Panc1 (cell line): ENCODE measurements at regions not wholly inside any gene's neighbourhood (a gene's known extent, or its start where the extent isn't known, plus 50 kb on each side); places are given as distances from the start of the nearest gene placed in this dataset.

ENCODE experiments used
- ATAC-seq: fragments of 200-7000 bp; cut with Tn5 transposase; 2 replicates; pipeline ENCODE4 v1.9.1; 2020; ENCODE audit warnings: mild to moderate bottlenecking, moderate library complexity
- BruUV-seq: library from RNA; stranded (reverse); fragments of 400-500 nt; replicated peaks from 2 replicates; lab custom pipeline; 2021; lab: Mats Ljungman, UMichigan
- CTCF ChIA-PET: fragments of 300-600 bp; sonication (Branson Sonifier 250); formaldehyde crosslinking; loops from one replicate; lab custom pipeline; 2022; ENCODE audit warnings: antibody characterized with exemption; lab: Charles Lee
- POLR2A ChIA-PET: fragments of 300-600 bp; sonication (Branson Sonifier 250); formaldehyde crosslinking; loops from one replicate; lab custom pipeline; 2022; ENCODE audit warnings: antibody characterized with exemption; lab: Charles Lee
- DNase-seq: peaks from one replicate; pipeline ENCODE4 v3.0.0-alpha.2; 2010; ENCODE audit warnings: low read depth, low spot score
- H3K27ac ChIP-seq: 2 replicates; pipeline ENCODE4 v1.5.1; 2011; ENCODE audit warnings: mild to moderate bottlenecking, low read length, inconsistent platforms
- H3K27me3 ChIP-seq: fragments of 200-500 bp; sonication (Bioruptor generic); 2 replicates; pipeline ENCODE4 v1.6.0; 2014; ENCODE audit warnings: low read length, inconsistent platforms; ENCODE audit not compliant: control insufficient read depth, insufficient read depth
- H3K36me3 ChIP-seq: fragments of 200-500 bp; sonication (Bioruptor generic); 2 replicates; pipeline ENCODE4 v1.5.1; 2014; ENCODE audit warnings: inconsistent platforms, mild to moderate bottlenecking, low read length, moderate library complexity; ENCODE audit not compliant: control insufficient read depth, insufficient read depth
- H3K4me1 ChIP-seq: 2 replicates; pipeline ENCODE4 v1.5.1; 2011; ENCODE audit warnings: inconsistent platforms, mild to moderate bottlenecking, low read length, moderate library complexity; ENCODE audit not compliant: control insufficient read depth, insufficient read depth
- H3K4me3 ChIP-seq, 2 experiments: 2 replicates each; pipeline ENCODE4 v1.5.1; 2011 to 2012; ENCODE audit warnings: low read depth in 2 of 2, low read length in 2 of 2, mild to moderate bottlenecking in 2 of 2, inconsistent platforms in 1 of 2, moderate library complexity in 1 of 2
- H3K9me3 ChIP-seq: fragments of 200-500 bp; sonication (Bioruptor generic); 2 replicates; pipeline ENCODE4 v1.5.1; 2014; ENCODE audit warnings: low read depth, mild to moderate bottlenecking, inconsistent platforms, low read length, moderate library complexity; ENCODE audit not compliant: control insufficient read depth, insufficient read depth
- CTCF ChIP-seq: fragments of 450-650 bp; IDR thresholded peaks from 2 replicates; pipeline ENCODE4 v1.5.1; 2017; ENCODE audit warnings: mild to moderate bottlenecking
- POLR2AphosphoS5 ChIP-seq: IDR thresholded peaks from 2 replicates; pipeline ENCODE4 v1.6.1; 2012; ENCODE audit warnings: mild to moderate bottlenecking, low read depth, low read length, moderate library complexity
- REST ChIP-seq, 2 experiments: IDR thresholded peaks; 2 replicates each; pipeline ENCODE4 v1.6.1; 2011 to 2012; ENCODE audit warnings: low read depth in 2 of 2, control low read depth in 1 of 2, low read length in 1 of 2, mild to moderate bottlenecking in 1 of 2, moderate library complexity in 1 of 2; ENCODE audit not compliant: insufficient read depth in 1 of 2
- SIN3A ChIP-seq: IDR thresholded peaks from 2 replicates; pipeline ENCODE4 v1.6.1; 2012; ENCODE audit warnings: low read depth, mild to moderate bottlenecking, low read length, moderate library complexity, borderline replicate concordance; ENCODE audit not compliant: insufficient read depth
- TCF7L2 ChIP-seq: IDR thresholded peaks from 2 replicates; pipeline ENCODE4 v1.6.1; 2011; ENCODE audit warnings: mild to moderate bottlenecking, low read depth, low read length, inconsistent platforms
- in situ Hi-C: cut with HindIII; loops from 2 replicates; pipeline ENCODE4 v1.10.0; 2016; ENCODE audit warnings: low sequenced_read_pairs, low pct_unique_long_range_greater_than_20kb
- intact Hi-C: fragments of 100-400 bp; cut with micrococcal nuclease; formaldehyde crosslinking; loops from one replicate; pipeline ENCODE4 v1.10.0; 2022; ENCODE audit not compliant: unreplicated experiment

GRCh38 chr5:7978991-7979390 lies 110.0 kb downstream of the MTRR start:
- POLR2A ChIA-PET = no interaction called here
- intact Hi-C loops (no loop called here), in situ Hi-C loops (no loop called here)
- Histone ChIP-seq H3K9me3 (no peaks in the 10 kb centered on the region), H3K27ac (no peak overlapping the region), H3K4me3 (no peak overlapping the region), H3K27me3 (no peaks in the 10 kb centered on the region), H3K36me3 (no peaks in the 10 kb centered on the region), H3K4me1 (no peaks in the 10 kb centered on the region)
- ATAC-seq = no peak
- DNase-seq = no peak
- CTCF ChIA-PET = no interaction called here
- no TSS peak for BruUV-seq
- TF ChIP-seq POLR2AphosphoS5 = no peak
- no peak for TF ChIP-seq REST (IDR thresholded peaks at IDR 0.05; ENCODE audit: insufficient read depth in 1 of 2, low read depth in 2 of 2, low read length in 1 of 2)
- TF ChIP-seq SIN3A = no peak
- TF ChIP-seq TCF7L2 = no peak
- TF ChIP-seq CTCF = no peak

- DNase-seq (no peak), ATAC-seq (no peak)
- no peak overlapping the region for H3K27ac ChIP-seq
- ChIA-PET CTCF (no interaction called here), POLR2A (no interaction called here)
- H3K27me3 ChIP-seq = no peaks in the 10 kb centered on the region
- BruUV-seq = no TSS peak
- no peaks in the 10 kb centered on the region for H3K9me3 ChIP-seq
- H3K36me3 ChIP-seq = no peaks in the 10 kb centered on the region
- in situ Hi-C loops = no loop called here
- TF ChIP-seq TCF7L2 (no peak), SIN3A (no peak), POLR2AphosphoS5 (no peak), REST (IDR thresholded peaks at IDR 0.05; ENCODE audit: insufficient read depth in 1 of 2, low read depth in 2 of 2, low read length in 1 of 2) (no peak), CTCF (no peak)
- intact Hi-C loops = no loop called here
- no peaks in the 10 kb centered on the region for H3K4me1 ChIP-seq
- no peak overlapping the region for H3K4me3 ChIP-seq
These were observed 111.9 kb downstream of the MTRR start for GRCh38 chr5:7980881-7981280.
